Activated T-cell treated with anti-CD3 and anti-CD28 coated beads, Interleukin-2, amount 50 U/mL, for 72 hours (primary cell): ENCODE measurements at regions not wholly inside any gene's neighbourhood (a gene's known extent, or its start where the extent isn't known, plus 50 kb on each side); places are given as distances from the start of the nearest gene placed in this dataset.

ENCODE experiments used
- ATAC-seq, 2 donors: fragments of 150-1000 bp; cut with Tn5 transposase; replicated peaks in 1 of 2; 2 replicates each; pipeline ENCODE4 v1.10.0; 2021; ENCODE audit warnings: moderate library complexity in 2 of 2, mild to moderate bottlenecking in 1 of 2
- DNase-seq, 2 donors: peaks; one replicate each; pipeline ENCODE4 v3.0.0; 2021 to 2022; ENCODE audit warnings: mixed read lengths in 1 of 2
- H3K27ac Mint-ChIP-seq: one replicate; pipeline ENCODE4 v1.8.0; 2022; ENCODE audit warnings: mild to moderate bottlenecking, moderate library complexity, mixed read lengths
- H3K27me3 Mint-ChIP-seq: one replicate; pipeline ENCODE4 v1.8.0; 2022; ENCODE audit warnings: low read depth, mixed read lengths
- H3K36me3 Mint-ChIP-seq, 2 donors: one replicate each; pipeline ENCODE4 v1.8.0; 2022; ENCODE audit warnings: mixed read lengths in 2 of 2, mild to moderate bottlenecking in 1 of 2; ENCODE audit not compliant: insufficient read depth in 2 of 2
- H3K4me1 Mint-ChIP-seq: one replicate; pipeline ENCODE4 v1.8.0; 2022; ENCODE audit warnings: low read depth, mixed read lengths
- H3K4me3 Mint-ChIP-seq, 2 donors: one replicate each; pipeline ENCODE4 v1.8.0; 2022; ENCODE audit warnings: mild to moderate bottlenecking in 2 of 2, mixed read lengths in 2 of 2, moderate library complexity in 2 of 2
- H3K9me3 Mint-ChIP-seq, 2 donors: one replicate each; pipeline ENCODE4 v1.8.0; 2022; ENCODE audit warnings: mixed read lengths in 2 of 2

- Mint-ChIP-seq H3K27me3 (no peaks in the 10 kb centered on the region), H3K27ac (no peak overlapping the region), H3K4me3 (no peak overlapping the region), H3K9me3 (peaks cover 12% of the 10 kb centered on the region in 2 donors), H3K4me1 (no peaks in the 10 kb centered on the region), H3K36me3 (no peaks in the 10 kb centered on the region)
- no peak for DNase-seq
- no peak for ATAC-seq
These were observed 433.9 kb downstream of the TRIML1 start for GRCh38 chr4:188573104-188573503.

DNA sequence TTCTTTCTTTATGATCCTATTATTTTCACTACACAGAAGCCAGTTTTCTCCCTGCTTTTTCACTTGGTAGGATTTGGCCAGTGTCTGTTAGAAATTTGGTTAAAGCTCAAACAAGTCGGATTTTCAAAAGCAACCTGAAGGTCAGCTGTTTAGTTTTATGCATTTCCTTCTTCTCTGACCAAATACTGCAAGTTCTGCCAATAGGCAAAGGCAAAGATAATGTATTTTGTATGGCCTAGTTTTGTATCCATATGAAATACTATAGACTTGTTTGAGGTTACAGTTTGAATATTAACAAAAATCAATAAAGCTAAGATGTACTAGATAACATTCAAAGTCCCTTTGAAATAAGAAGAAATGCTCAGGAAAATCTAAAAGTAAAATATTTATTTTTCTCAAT lies 439.4 kb downstream of the TRIML1 start:
- DNase-seq (no peak), ATAC-seq (no peak)
- peaks cover 2% of the 10 kb centered on the region in 2 donors for H3K36me3 Mint-ChIP-seq
- H3K4me3 Mint-ChIP-seq: no peak overlapping the region
- H3K9me3 Mint-ChIP-seq: peaks cover 10 to 11% of the 10 kb centered on the region in 2 donors
- H3K27ac Mint-ChIP-seq: no peak overlapping the region
- H3K27me3 Mint-ChIP-seq: no peaks in the 10 kb centered on the region
- no peaks in the 10 kb centered on the region for H3K4me1 Mint-ChIP-seq

DNA sequence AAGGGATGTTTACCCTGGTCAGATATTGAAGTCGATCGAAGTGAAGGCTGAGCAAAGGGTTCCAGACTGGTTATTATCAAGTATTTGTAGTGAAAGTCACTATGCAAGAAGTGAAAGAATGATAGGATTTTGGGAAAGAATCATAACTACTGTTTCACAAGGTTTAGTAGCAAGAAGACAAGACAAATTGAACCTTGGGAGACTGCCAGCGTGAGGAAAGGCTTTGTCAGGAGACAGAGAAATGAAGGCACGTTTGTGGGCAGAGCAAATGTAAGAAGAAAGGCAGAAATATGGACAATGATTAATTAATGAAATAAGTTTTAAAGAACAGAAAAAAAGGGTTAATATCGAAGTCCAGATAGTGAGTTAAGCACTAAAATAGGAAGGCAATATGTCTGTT lies 456.8 kb downstream of the TRIML1 start:
- Mint-ChIP-seq H3K36me3 (no peaks in the 10 kb centered on the region), H3K27ac (no peak overlapping the region), H3K4me1 (no peaks in the 10 kb centered on the region), H3K9me3 (peaks cover 11% of the 10 kb centered on the region in 2 donors), H3K4me3 (no peak overlapping the region), H3K27me3 (no peaks in the 10 kb centered on the region)
- no peak for ATAC-seq
- no peak for DNase-seq

- Mint-ChIP-seq H3K4me3 (no peak overlapping the region), H3K27ac (no peak overlapping the region), H3K4me1 (no peaks in the 10 kb centered on the region), H3K9me3 (peaks cover 7 to 12% of the 10 kb centered on the region in 2 donors), H3K27me3 (no peaks in the 10 kb centered on the region), H3K36me3 (no peaks in the 10 kb centered on the region)
- DNase-seq (no peak), ATAC-seq (no peak)
These were observed 464.4 kb downstream of the TRIML1 start for GRCh38 chr4:188603646-188604045.

- ATAC-seq (no peak), DNase-seq (no peak)
- no peaks in the 10 kb centered on the region for H3K36me3 Mint-ChIP-seq
- H3K27me3 Mint-ChIP-seq: no peaks in the 10 kb centered on the region
- H3K27ac Mint-ChIP-seq: no peak overlapping the region
- H3K4me1 Mint-ChIP-seq: no peaks in the 10 kb centered on the region
- H3K4me3 Mint-ChIP-seq: no peak overlapping the region
- peaks cover 6 to 7% of the 10 kb centered on the region in 2 donors for H3K9me3 Mint-ChIP-seq
These were observed 467.4 kb downstream of the TRIML1 start for GRCh38 chr4:188606635-188607034.

- Mint-ChIP-seq H3K9me3 (peaks cover 4 to 12% of the 10 kb centered on the region in 2 donors), H3K27ac (no peak overlapping the region), H3K4me3 (no peak overlapping the region), H3K27me3 (no peaks in the 10 kb centered on the region), H3K4me1 (no peaks in the 10 kb centered on the region), H3K36me3 (peaks cover 1 to 3% of the 10 kb centered on the region in 2 donors)
- DNase-seq: no peak
- no peak for ATAC-seq
These were observed 471.9 kb downstream of the TRIML1 start for GRCh38 chr4:188611143-188611542.

DNA sequence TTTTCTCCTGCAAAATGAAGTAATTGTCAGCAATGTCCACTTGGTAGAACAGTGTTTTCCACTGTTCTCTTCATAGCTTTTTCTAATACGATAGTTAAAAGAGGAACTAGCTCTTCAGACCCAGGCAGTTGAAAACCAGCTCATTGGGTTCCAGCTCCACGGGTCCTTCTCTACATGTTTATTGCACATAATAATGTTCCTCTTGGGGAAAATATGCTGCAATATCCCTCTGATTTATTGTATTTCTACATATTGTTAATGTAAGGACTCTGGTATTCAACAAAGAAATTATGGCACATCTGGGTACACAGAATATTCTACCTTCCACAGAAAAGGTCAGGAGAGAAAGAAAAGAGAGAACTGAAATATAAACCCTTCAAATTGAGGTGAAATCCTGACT lies 473.4 kb downstream of the TRIML1 start:
- peaks cover 4 to 13% of the 10 kb centered on the region in 2 donors for H3K9me3 Mint-ChIP-seq
- DNase-seq (no peak), ATAC-seq (no peak)
- H3K4me3 Mint-ChIP-seq: no peak overlapping the region
- peaks cover 3% of the 10 kb centered on the region in 2 donors for H3K36me3 Mint-ChIP-seq
- no peaks in the 10 kb centered on the region for H3K27me3 Mint-ChIP-seq
- no peak overlapping the region for H3K27ac Mint-ChIP-seq
- H3K4me1 Mint-ChIP-seq: no peaks in the 10 kb centered on the region

DNA sequence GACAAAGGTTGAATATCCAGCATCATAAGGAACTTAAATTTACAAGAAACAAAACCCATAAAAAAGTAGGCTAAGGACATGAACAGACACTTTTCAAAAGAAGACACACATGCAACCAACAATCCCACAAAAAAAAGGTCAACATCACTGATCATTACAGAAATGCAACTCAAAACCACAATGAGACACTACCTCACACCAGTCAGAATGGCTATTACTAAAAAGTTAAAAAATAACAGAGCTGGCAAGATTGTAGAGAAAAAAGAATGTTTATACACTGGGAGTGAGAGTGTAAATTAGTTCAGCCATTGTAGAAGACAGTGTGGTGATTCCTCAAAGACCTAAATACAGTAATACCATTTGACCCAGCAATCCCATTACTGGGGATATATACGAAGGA lies 474.7 kb downstream of the TRIML1 start:
- DNase-seq (no peak), ATAC-seq (no peak)
- Mint-ChIP-seq H3K9me3 (peaks cover 6 to 13% of the 10 kb centered on the region in 2 donors), H3K4me3 (no peak overlapping the region), H3K4me1 (no peaks in the 10 kb centered on the region), H3K27ac (no peak overlapping the region), H3K27me3 (no peaks in the 10 kb centered on the region), H3K36me3 (peaks cover 3 to 4% of the 10 kb centered on the region in 2 donors)

DNA sequence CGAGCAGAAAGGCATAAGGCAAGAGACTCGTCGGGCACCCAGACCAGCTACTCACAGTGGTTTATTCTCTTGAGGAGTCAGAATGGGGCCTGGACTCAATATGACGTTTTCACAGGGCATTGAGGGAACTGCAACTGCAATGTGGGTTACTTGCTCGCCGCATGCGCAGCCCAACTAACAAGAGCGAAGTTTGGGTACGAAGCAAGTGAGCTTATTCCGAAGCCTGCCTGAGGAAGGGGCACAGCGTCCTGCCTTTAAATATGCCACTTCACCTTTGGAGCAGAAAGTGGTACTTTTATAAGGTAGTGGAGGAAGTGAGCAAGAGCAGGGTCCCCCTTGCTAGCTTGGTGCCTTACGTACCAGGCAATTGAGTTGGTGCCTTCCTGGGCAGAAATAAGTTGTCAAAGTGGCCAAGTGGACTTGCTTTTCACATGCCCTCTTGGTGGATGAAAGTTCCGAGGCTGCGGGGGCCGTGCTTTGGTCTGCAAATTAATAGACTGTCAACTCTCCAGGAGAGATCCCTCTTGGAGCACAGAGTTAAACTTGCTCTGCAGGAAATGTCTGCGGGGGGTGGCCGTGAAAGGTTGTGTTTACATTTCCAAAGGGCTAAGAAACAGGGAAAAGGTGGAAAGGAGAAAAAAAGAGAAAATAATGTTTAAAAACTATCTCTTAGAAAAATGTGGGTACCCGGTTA lies 480.4 kb downstream of the TRIML1 start:
- Mint-ChIP-seq H3K4me3 (no peak overlapping the region), H3K9me3 (peaks cover 2 to 3% of the 10 kb centered on the region in 2 donors), H3K4me1 (no peaks in the 10 kb centered on the region), H3K36me3 (peaks cover 0 to 3% of the 10 kb centered on the region in 2 donors), H3K27ac (no peak overlapping the region), H3K27me3 (no peaks in the 10 kb centered on the region)
- no peak for ATAC-seq
- no peak for DNase-seq

DNA sequence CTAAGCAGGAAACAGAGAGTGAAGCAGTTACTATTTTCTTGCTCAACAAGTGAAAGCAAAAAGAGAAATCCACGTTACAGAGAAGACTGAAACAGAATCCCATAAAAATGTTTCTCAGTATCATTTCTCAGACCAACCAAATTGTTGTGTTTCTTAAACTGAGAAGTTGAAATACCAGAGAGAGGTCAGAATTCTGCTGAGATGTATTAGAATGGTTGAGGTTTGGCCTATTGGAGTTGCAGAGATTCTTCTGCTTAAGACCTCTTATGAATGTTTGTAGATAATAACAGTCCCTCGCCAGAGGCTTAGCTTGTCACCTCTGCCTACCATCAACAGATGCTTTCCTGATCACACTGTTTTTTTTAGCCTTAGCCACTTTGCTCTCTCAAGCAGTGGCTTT lies 481.4 kb downstream of the TRIML1 start:
- ATAC-seq: no peak
- no peak for DNase-seq
- Mint-ChIP-seq H3K4me3 (no peak overlapping the region), H3K27me3 (no peaks in the 10 kb centered on the region), H3K36me3 (peaks cover 0 to 3% of the 10 kb centered on the region in 2 donors), H3K27ac (no peak overlapping the region), H3K9me3 (peaks cover 2 to 3% of the 10 kb centered on the region in 2 donors), H3K4me1 (no peaks in the 10 kb centered on the region)

DNA sequence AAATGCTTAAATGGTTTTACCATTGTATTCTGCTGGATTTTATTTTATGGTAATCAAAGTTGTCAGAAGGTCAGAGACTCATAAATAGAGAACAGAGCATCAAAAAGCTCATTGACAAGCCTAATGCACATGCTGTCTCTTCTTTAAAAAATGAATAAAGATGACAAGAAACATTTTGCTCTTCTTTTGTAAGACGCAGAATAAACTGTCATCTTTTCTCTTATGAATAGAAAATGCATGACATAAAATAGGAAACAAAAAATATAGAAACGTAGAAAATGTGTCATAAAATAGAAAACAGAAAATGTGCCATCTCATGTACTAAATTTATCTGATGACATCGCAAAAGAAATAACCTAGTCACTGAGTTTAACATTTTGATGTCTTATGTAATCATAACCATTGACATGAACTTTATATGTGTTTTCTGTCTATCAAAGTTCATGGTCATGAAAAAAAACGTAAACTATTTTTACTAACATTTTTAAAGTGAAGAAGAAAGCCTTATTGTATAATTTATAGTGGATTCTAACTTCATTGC lies 484.1 kb downstream of the TRIML1 start:
- peaks cover 0 to 5% of the 10 kb centered on the region in 2 donors for H3K36me3 Mint-ChIP-seq
- peaks cover 5 to 7% of the 10 kb centered on the region in 2 donors for H3K9me3 Mint-ChIP-seq
- DNase-seq: no peak
- H3K4me3 Mint-ChIP-seq: no peak overlapping the region
- no peaks in the 10 kb centered on the region for H3K27me3 Mint-ChIP-seq
- ATAC-seq: no peak
- H3K27ac Mint-ChIP-seq: no peak overlapping the region
- no peaks in the 10 kb centered on the region for H3K4me1 Mint-ChIP-seq

DNA sequence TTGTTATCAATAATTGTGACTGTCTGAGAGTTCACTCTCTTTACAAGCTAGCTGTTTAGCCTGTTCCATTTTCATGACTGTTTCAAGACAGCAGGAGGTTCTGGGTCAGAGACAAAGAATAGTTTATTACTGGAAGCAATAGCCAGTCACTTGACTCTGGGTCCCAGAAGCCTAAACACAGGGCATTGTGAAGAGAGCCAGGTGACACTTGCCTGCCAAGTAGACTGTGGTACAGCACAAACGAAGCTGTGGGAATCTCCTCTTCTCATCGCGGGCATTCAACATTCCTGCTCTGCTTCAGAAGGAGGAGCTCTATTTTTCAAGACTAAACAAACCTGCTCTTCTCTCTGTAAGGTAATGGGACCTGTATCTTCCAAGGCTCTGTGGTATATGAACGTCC lies 485.1 kb downstream of the TRIML1 start:
- DNase-seq (no peak), ATAC-seq (no peak)
- no peak overlapping the region for H3K4me3 Mint-ChIP-seq
- H3K27me3 Mint-ChIP-seq: no peaks in the 10 kb centered on the region
- H3K9me3 Mint-ChIP-seq: peaks cover 4 to 7% of the 10 kb centered on the region in 2 donors
- H3K4me1 Mint-ChIP-seq: no peaks in the 10 kb centered on the region
- no peak overlapping the region for H3K27ac Mint-ChIP-seq
- peaks cover 0 to 4% of the 10 kb centered on the region in 2 donors for H3K36me3 Mint-ChIP-seq

DNA sequence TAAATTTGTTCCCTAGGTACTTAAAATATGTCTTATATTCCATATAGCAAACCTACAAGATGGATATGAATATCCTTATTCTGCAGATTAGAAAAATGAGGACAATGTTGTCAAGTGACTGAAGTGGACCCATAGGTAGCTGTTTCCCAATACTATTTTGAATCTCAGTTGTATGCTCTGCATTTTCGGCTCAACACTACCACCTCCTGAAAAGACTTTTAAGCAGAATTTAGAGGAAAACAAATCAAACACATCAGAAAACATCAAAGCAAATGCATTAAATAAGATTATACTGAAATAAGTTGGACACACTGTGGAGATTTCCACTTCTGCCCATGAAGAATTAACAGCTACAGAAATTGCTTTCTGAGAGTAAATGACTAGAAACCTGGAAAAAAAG lies 488.7 kb downstream of the TRIML1 start:
- H3K36me3 Mint-ChIP-seq: peaks cover 5 to 6% of the 10 kb centered on the region in 2 donors
- H3K4me1 Mint-ChIP-seq: no peaks in the 10 kb centered on the region
- no peaks in the 10 kb centered on the region for H3K27me3 Mint-ChIP-seq
- H3K4me3 Mint-ChIP-seq: no peak overlapping the region
- DNase-seq (no peak), ATAC-seq (no peak)
- peaks cover 12 to 13% of the 10 kb centered on the region in 2 donors for H3K9me3 Mint-ChIP-seq
- no peak overlapping the region for H3K27ac Mint-ChIP-seq
